ENCODE measurements at regions not wholly inside any gene's neighbourhood (a gene's known extent, or its start where the extent isn't known, plus 50 kb on each side); places are given as distances from the start of the nearest gene placed in this dataset.
"Not testable (repeated sequence)": the region's sequence is repeated elsewhere in the genome, so short reads cannot be mapped to it uniquely, and the experiment has no call there.

GRCh38 chr18:70390371-70391090 is 101.7 kb downstream of the SOCS6 start:
- no peak for DNase-seq (ENCODE audit: low read depth in 2 of 2)

DNA sequence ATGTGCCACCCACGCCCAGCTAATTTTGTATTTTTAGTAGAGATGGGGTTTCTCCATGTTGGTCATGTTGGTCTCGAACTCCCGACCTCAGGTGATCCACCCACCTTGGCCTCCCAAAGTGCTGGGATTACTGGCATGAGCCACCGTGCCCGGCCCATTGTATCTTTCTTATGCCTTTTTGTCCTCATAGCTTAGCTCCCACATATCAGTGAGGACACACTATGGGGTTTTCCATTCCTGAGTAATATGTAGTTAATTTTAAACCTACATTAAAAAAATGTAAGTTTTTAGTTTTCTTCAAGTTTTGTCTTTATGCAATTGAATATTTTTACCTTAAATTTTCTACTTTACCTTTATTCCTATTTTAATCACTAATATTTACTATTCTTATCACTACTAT is 100.2 kb downstream of the SOCS6 start:
- not testable (repeated sequence) for DNase-seq (ENCODE audit: low read depth in 2 of 2)

GRCh38 chr18:70387027-70387426 is 98.2 kb downstream of the SOCS6 start:
- DNase-seq (ENCODE audit: low read depth in 2 of 2) = no peak

- no peak for DNase-seq (ENCODE audit: low read depth in 2 of 2)
Observed at GRCh38 chr18:70386582-70386981, 97.7 kb downstream of the SOCS6 start.

GRCh38 chr18:70385474-70385873 is 96.6 kb downstream of the SOCS6 start:
- no peak for DNase-seq (ENCODE audit: low read depth in 2 of 2)

GRCh38 chr18:70384181-70384790 is 95.4 kb downstream of the SOCS6 start:
- no peak for DNase-seq (ENCODE audit: low read depth in 2 of 2)

DNA sequence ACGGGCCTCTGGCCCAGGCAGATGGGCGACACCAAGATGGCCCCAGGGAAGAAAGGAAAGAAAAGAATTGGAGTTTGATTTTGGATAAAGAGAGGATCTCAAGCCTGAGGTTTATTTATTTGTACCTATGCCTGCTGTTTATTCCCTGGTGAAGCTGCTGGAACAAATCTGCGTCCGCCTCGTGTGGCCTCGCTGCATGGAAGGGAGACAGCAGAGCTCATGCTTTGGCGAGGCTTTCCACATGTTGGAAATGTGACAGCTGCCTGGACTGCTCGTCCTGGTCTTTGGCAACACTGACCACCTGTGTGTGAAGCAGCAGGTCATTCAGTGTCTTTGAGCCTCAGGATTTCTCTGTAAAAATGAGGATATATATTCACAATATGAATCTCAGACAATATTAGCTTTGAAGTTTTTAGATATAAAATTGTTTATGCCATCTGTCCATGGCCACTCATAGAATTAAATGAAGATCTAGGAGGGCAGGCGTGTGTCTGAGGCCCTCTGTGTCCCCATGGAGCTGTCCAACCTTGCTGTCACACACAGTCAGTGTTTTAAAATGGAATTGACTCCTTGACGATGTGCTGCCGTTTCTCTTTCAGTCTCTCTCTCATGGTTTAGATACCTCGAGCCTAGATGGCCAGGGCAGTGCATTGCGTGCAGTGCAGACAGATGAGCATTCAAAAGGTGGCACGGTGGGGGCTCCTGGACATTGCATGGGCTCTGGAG is 94.3 kb downstream of the SOCS6 start:
- DNase-seq (ENCODE audit: low read depth in 2 of 2) = no peak

DNA sequence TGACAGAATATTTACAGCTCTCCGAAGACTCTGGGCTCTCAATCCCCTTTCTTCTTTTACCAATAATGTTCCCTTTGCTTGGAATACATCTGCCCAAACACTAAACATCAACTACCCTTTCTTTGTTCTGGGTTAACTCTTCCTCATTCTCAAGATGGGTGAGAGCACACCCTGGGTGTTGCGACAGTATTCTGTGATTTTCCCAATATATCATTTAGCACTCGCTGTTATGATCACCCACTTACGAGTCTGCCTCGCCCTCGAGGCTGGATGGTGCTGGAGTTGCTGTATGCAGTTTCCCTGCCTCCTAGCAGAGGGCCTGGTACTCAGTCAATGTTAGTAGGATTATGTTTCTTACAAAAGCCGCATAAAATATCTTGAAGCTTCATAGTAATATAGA is 93.2 kb downstream of the SOCS6 start:
- DNase-seq (ENCODE audit: low read depth in 2 of 2) = no peak

GRCh38 chr18:70380915-70381896 is 92.4 kb downstream of the SOCS6 start:
- no peak for DNase-seq (ENCODE audit: low read depth in 2 of 2)

Data from stimulated activated CD8-positive, alpha-beta memory T cell treated with anti-CD3 and anti-CD28 coated beads, Interleukin-15, amount 100 ng/mL, for 4 hours (primary cell).